SK-N-SH (cell line): ENCODE measurements at regions not wholly inside any gene's neighbourhood (a gene's known extent, or its start where the extent isn't known, plus 50 kb on each side); places are given as distances from the start of the nearest gene placed in this dataset.

ENCODE experiments used
- CTCF ChIA-PET: fragments of 300-600, 350-600 bp; formaldehyde crosslinking; extraction: SDS; loops from one replicate; lab custom pipeline; 2021; lab: Yijun Ruan, JAX
- POLR2A ChIA-PET: fragments of 350-600 bp; sonication (Branson Sonifier 250); formaldehyde crosslinking; extraction: SDS; loops from one replicate; lab custom pipeline; 2020; ENCODE audit warnings: antibody characterized with exemption, inconsistent platforms; lab: Yijun Ruan, JAX
- DNase-seq: peaks from one replicate; pipeline ENCODE4 v3.0.0; 2012
- H2AFZ ChIP-seq: fragments of 200-600 bp; sonication (generic); 2 replicates; pipeline ENCODE4 v1.8.1; 2016; ENCODE audit warnings: antibody characterized with exemption, mild to moderate bottlenecking, low read depth
- H3F3A ChIP-seq: fragments of 200-600 bp; sonication (generic); replicated peaks from 2 replicates; pipeline ENCODE3; 2016; ENCODE audit warnings: antibody characterized with exemption, mild to moderate bottlenecking; ENCODE audit not compliant: insufficient read depth
- H3K27ac ChIP-seq, 2 experiments: fragments of 200-500 bp in 1 of 2; fragments of 200-600 bp in 1 of 2; sonication (Bioruptor generic) in 1 of 2; sonication (generic), shearing (Covaris generic) in 1 of 2; 2 replicates each; pipeline versions ENCODE4 v1.5.1 to v1.6.1; 2014 to 2016; ENCODE audit warnings: low read depth in 2 of 2, inconsistent platforms in 1 of 2, low read length in 1 of 2, mild to moderate bottlenecking in 1 of 2, mixed read lengths in 1 of 2
- H3K27me3 ChIP-seq: fragments of 200-600 bp; sonication (generic), shearing (Covaris generic); 2 replicates; pipeline ENCODE4 v1.6.1; 2016; ENCODE audit warnings: mixed run types; ENCODE audit not compliant: insufficient read depth
- H3K36me3 ChIP-seq, 2 experiments: fragments of 200-500 bp in 1 of 2; fragments of 200-600 bp in 1 of 2; sonication (Bioruptor generic) in 1 of 2; sonication (generic) in 1 of 2; replicated peaks in 1 of 2; 2 replicates each; pipeline versions ENCODE3 to v1.5.1; 2014 to 2016; ENCODE audit warnings: low read length in 1 of 2, mild to moderate bottlenecking in 1 of 2; ENCODE audit not compliant: insufficient read depth in 2 of 2, control insufficient read depth in 1 of 2
- H3K4me1 ChIP-seq, 2 experiments: fragments of 200-500 bp in 1 of 2; fragments of 200-600 bp in 1 of 2; sonication (Bioruptor generic) in 1 of 2; sonication (generic), shearing (Covaris generic) in 1 of 2; 2 replicates each; pipeline versions ENCODE4 v1.5.1 to v1.6.1; 2014 to 2016; ENCODE audit warnings: low read depth in 1 of 2, low read length in 1 of 2, mixed run types in 1 of 2; ENCODE audit not compliant: insufficient read depth in 2 of 2, control insufficient read depth in 1 of 2
- H3K4me2 ChIP-seq: fragments of 200-600 bp; sonication (generic), shearing (Covaris generic); 2 replicates; pipeline ENCODE4 v1.6.1; 2017; ENCODE audit warnings: mixed run types
- H3K4me3 ChIP-seq, 2 experiments: fragments of 200-500 bp in 1 of 2; fragments of 200-600 bp in 1 of 2; sonication (Bioruptor generic) in 1 of 2; sonication (generic), shearing (Covaris generic) in 1 of 2; 2 replicates each; pipeline versions ENCODE4 v1.5.1 to v1.8.1; 2014 to 2016; ENCODE audit warnings: low read depth in 2 of 2, inconsistent platforms in 1 of 2, low read length in 1 of 2, mild to moderate bottlenecking in 1 of 2, mixed read lengths in 1 of 2, moderate library complexity in 1 of 2
- H3K79me2 ChIP-seq: fragments of 200-600 bp; sonication (generic); 2 replicates; pipeline ENCODE4 v1.8.1; 2017; ENCODE audit warnings: mild to moderate bottlenecking; ENCODE audit not compliant: insufficient read depth
- H3K9ac ChIP-seq: fragments of 200-600 bp; sonication (generic); 2 replicates; pipeline ENCODE4 v1.6.1; 2017; ENCODE audit warnings: mixed run types
- H3K9me2 ChIP-seq: fragments of 200-600 bp; sonication (generic); 2 replicates; pipeline ENCODE4 v1.6.1; 2017; ENCODE audit warnings: mixed run types
- H3K9me3 ChIP-seq: fragments of 200-600 bp; sonication (generic); 2 replicates; pipeline ENCODE4 v1.6.1; 2017; ENCODE audit warnings: mixed run types, mild to moderate bottlenecking, moderate library complexity
- H4K20me1 ChIP-seq: fragments of 200-600 bp; sonication (generic); 2 replicates; pipeline ENCODE4 v1.6.1; 2017; ENCODE audit warnings: mild to moderate bottlenecking, mixed run types; ENCODE audit not compliant: insufficient read depth
- CHD2 ChIP-seq: fragments of 150-350 bp; IDR thresholded peaks from 2 replicates; pipeline ENCODE4 v1.6.1; 2018; ENCODE audit warnings: low read length; ENCODE audit not compliant: partially characterized antibody
- ELF1 ChIP-seq: IDR thresholded peaks from 2 replicates; pipeline ENCODE4 v1.4.0; 2012
- EZH2phosphoT487 ChIP-seq: fragments of 200-600 bp; sonication (generic); IDR thresholded peaks from 2 replicates; pipeline ENCODE4 v1.6.1; 2017; ENCODE audit warnings: low read depth, mixed run types, mild to moderate bottlenecking, antibody characterized with exemption, moderate library complexity, borderline replicate concordance
- FOSL2 ChIP-seq: IDR thresholded peaks from 2 replicates; pipeline ENCODE4 v1.4.0; 2012; ENCODE audit warnings: low read depth, mild to moderate bottlenecking, moderate library complexity, borderline replicate concordance
- FOXJ3 ChIP-seq: sonication (generic); formaldehyde crosslinking; IDR thresholded peaks from 2 replicates; pipeline ENCODE4 v1.5.1; 2020; ENCODE audit warnings: mild to moderate bottlenecking, missing genetic modification reagents
- GATA2 ChIP-seq: sonication (generic); formaldehyde crosslinking; IDR thresholded peaks from 2 replicates; pipeline ENCODE4 v1.5.0; 2020; ENCODE audit warnings: mild to moderate bottlenecking, missing genetic modification reagents
- IRF3 ChIP-seq: fragments of 150-350 bp; IDR thresholded peaks from 2 replicates; pipeline ENCODE4 v1.6.1; 2016; ENCODE audit warnings: mild to moderate bottlenecking, low read depth, low read length
- JUND ChIP-seq: IDR thresholded peaks from 2 replicates; pipeline ENCODE4 v1.4.0; 2012
- MXI1 ChIP-seq: IDR thresholded peaks from 2 replicates; pipeline ENCODE4 v1.6.1; 2012; ENCODE audit warnings: mild to moderate bottlenecking, low read depth, low read length, improper control_type of control experiment
- PBX3 ChIP-seq: IDR thresholded peaks from 2 replicates; pipeline ENCODE4; 2012
- POLR2AphosphoS5 ChIP-seq: IDR thresholded peaks from 2 replicates; pipeline ENCODE4 v1.6.1; 2012; ENCODE audit warnings: low read depth, low read length
- RFX5 ChIP-seq: IDR thresholded peaks from 2 replicates; pipeline ENCODE4 v1.6.1; 2012; ENCODE audit warnings: mild to moderate bottlenecking, improper control_type of control experiment, low read length
- SIN3A ChIP-seq: IDR thresholded peaks from 2 replicates; pipeline ENCODE4 v1.6.1; 2012; ENCODE audit warnings: low read depth, mild to moderate bottlenecking, low read length, moderate library complexity, borderline replicate concordance
- SMC3 ChIP-seq: IDR thresholded peaks from 2 replicates; pipeline ENCODE4 v1.6.1; 2012; ENCODE audit warnings: low read depth, low read length, improper control_type of control experiment
- TAF1 ChIP-seq: IDR thresholded peaks from 2 replicates; pipeline ENCODE4 v1.6.1; 2012; ENCODE audit warnings: low read depth, mild to moderate bottlenecking, low read length, moderate library complexity, borderline replicate concordance
- WGBS: methylation state at CpG from one replicate; pipeline ENCODE4 v1.1.6; 2017; ENCODE audit warnings: low lambda C conversion rate; 5-methylcytosine and 5-hydroxymethylcytosine counted together
- TF ChIP-seq, protein P1 (sequence below): IDR thresholded peaks from 2 replicates; pipeline ENCODE4 v1.4.0; 2012; ENCODE audit warnings: low read depth, borderline replicate concordance
- TF ChIP-seq, protein P2 (sequence below): IDR thresholded peaks from 2 replicates; pipeline ENCODE4 v1.6.1; 2012; ENCODE audit warnings: mild to moderate bottlenecking, low read depth, low read length, moderate library complexity

DNA sequence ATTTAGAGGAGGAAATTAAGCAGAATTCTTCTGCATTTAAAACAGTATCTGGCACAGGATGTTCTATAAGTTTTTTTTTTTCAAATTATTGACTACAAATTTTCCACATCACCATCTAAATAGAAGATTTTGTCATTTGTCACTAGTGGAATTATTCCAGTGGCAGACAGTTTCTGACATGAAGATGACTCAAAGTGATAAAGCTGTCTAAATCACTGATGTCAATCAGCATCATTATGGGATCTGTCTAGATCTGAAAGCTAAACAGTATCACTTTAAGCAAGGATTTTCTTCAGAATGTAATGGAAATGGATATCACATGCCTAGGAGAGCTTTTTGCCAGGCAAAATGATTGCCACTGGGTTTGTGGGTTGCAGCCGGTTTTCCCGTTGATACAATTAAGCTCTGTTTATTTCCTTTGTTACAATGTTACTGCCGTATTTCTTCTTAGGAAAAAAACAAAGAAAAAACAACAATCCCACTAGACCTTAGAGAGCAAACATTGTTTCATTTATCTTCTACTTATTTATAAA is 1657.0 kb upstream of the PRR20A start (continued):
- TF ChIP-seq PBX3 (no peak), TAF1 (no peak), ELF1 (no peak), SIN3A (no peak)

DNA sequence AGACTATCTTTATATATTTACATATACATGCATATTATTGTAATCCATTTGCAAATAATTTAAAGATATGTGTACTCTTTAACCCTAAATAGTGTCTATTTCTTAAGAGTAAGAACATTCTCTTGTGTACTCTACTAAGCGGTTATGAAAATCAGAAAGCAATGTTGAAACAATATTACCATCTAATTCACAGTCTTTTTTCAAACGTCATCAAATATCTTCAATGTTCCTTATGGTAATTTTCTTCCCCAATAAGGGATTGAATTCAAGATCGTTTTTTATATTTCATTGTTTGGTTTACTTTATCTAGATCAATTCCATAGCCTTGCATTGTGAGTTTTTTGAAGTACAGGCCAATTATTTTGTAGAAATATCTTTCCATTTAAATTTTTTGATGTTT is 1647.4 kb upstream of the PRR20A start:
- no peaks in the 10 kb centered on the region for H3K36me3 ChIP-seq
- CTCF ChIA-PET = no interaction called here
- POLR2A ChIA-PET = no interaction called here
- H2AFZ ChIP-seq = no peak overlapping the region
- no peak overlapping the region for H3K9ac ChIP-seq
- H3K9me3 ChIP-seq = no peaks in the 10 kb centered on the region
- H3K4me3 ChIP-seq = no peak overlapping the region
- WGBS = 16% methylated on average over 3 of the region's 3 CpGs
- H3F3A ChIP-seq = no peaks in the 10 kb centered on the region
- H3K4me2 ChIP-seq = no peak overlapping the region
- no peaks in the 10 kb centered on the region for H3K4me1 ChIP-seq
- H3K79me2 ChIP-seq = no peaks in the 10 kb centered on the region
- no peak overlapping the region for H3K27ac ChIP-seq
- no peaks in the 10 kb centered on the region for H4K20me1 ChIP-seq
- DNase-seq = no peak
- H3K9me2 ChIP-seq = no peaks in the 10 kb centered on the region
- no peaks in the 10 kb centered on the region for H3K27me3 ChIP-seq
- no peak for TF ChIP-seq MXI1
- TF ChIP-seq IRF3 = no peak
- TF ChIP-seq FOSL2 = no peak
- TF ChIP-seq EZH2phosphoT487 = no peak
- no peak for TF ChIP-seq SMC3

DNA sequence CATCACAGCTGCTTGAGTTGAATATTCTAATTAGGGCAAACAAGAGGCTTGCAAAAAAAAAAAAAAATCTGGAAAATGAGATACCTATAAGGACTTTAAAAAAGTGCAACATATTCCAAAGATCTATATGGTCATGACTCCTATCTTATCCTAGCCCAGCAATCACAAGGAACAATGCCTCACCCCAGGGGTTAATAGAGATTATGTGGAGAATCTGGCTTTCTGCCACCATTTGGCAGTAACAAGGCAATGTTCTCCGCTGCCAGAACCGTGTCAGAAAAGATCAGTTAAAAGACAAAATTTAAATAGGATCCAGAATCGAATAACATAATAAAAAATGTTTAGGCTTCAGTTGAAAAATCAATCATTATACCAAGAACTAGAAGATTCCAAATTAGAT is 1643.2 kb upstream of the PRR20A start:
- no peaks in the 10 kb centered on the region for H3F3A ChIP-seq
- no peak overlapping the region for H3K4me3 ChIP-seq
- H3K27ac ChIP-seq = no peak overlapping the region
- no peaks in the 10 kb centered on the region for H3K9me3 ChIP-seq
- no peaks in the 10 kb centered on the region for H3K36me3 ChIP-seq
- POLR2A ChIA-PET = no interaction called here
- WGBS = 0% methylated on average over 3 of the region's 3 CpGs
- no peaks in the 10 kb centered on the region for H3K9me2 ChIP-seq
- H3K4me1 ChIP-seq = no peaks in the 10 kb centered on the region
- H2AFZ ChIP-seq = no peak overlapping the region
- H3K9ac ChIP-seq = no peak overlapping the region
- H3K4me2 ChIP-seq = no peak overlapping the region
- CTCF ChIA-PET = no interaction called here
- H3K27me3 ChIP-seq = no peaks in the 10 kb centered on the region
- no peaks in the 10 kb centered on the region for H4K20me1 ChIP-seq
- no peaks in the 10 kb centered on the region for H3K79me2 ChIP-seq
- DNase-seq = no peak
- TF ChIP-seq RFX5 (no peak), SMC3 (no peak), IRF3 (no peak), GATA2 (no peak), SIN3A (no peak), JUND (no peak), MXI1 (no peak), FOXJ3 (CRISPR knock-in tag) (no peak), CHD2 (no peak), POLR2AphosphoS5 (no peak)
- TF ChIP-seq, protein P1, sequence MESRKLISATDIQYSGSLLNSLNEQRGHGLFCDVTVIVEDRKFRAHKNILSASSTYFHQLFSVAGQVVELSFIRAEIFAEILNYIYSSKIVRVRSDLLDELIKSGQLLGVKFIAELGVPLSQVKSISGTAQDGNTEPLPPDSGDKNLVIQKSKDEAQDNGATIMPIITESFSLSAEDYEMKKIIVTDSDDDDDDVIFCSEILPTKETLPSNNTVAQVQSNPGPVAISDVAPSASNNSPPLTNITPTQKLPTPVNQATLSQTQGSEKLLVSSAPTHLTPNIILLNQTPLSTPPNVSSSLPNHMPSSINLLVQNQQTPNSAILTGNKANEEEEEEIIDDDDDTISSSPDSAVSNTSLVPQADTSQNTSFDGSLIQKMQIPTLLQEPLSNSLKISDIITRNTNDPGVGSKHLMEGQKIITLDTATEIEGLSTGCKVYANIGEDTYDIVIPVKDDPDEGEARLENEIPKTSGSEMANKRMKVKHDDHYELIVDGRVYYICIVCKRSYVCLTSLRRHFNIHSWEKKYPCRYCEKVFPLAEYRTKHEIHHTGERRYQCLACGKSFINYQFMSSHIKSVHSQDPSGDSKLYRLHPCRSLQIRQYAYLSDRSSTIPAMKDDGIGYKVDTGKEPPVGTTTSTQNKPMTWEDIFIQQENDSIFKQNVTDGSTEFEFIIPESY = no peak
- TF ChIP-seq, protein P2, sequence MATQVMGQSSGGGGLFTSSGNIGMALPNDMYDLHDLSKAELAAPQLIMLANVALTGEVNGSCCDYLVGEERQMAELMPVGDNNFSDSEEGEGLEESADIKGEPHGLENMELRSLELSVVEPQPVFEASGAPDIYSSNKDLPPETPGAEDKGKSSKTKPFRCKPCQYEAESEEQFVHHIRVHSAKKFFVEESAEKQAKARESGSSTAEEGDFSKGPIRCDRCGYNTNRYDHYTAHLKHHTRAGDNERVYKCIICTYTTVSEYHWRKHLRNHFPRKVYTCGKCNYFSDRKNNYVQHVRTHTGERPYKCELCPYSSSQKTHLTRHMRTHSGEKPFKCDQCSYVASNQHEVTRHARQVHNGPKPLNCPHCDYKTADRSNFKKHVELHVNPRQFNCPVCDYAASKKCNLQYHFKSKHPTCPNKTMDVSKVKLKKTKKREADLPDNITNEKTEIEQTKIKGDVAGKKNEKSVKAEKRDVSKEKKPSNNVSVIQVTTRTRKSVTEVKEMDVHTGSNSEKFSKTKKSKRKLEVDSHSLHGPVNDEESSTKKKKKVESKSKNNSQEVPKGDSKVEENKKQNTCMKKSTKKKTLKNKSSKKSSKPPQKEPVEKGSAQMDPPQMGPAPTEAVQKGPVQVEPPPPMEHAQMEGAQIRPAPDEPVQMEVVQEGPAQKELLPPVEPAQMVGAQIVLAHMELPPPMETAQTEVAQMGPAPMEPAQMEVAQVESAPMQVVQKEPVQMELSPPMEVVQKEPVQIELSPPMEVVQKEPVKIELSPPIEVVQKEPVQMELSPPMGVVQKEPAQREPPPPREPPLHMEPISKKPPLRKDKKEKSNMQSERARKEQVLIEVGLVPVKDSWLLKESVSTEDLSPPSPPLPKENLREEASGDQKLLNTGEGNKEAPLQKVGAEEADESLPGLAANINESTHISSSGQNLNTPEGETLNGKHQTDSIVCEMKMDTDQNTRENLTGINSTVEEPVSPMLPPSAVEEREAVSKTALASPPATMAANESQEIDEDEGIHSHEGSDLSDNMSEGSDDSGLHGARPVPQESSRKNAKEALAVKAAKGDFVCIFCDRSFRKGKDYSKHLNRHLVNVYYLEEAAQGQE = no peak
